Ovary (tissue), 3 donors: ENCODE measurements at regions not wholly inside any gene's neighbourhood (a gene's known extent, or its start where the extent isn't known, plus 50 kb on each side); places are given as distances from the start of the nearest gene placed in this dataset.

Source experiments
- POLR2A ChIP-seq: fragments of 450-650 bp; IDR thresholded peaks from one replicate; pipeline ENCODE4 v1.6.1; 2017; ENCODE audit warnings: antibody characterized with exemption, mild to moderate bottlenecking, moderate library complexity
- TF ChIP-seq, protein P1 (sequence below), 3 donors: fragments of 450-650 bp in 2 of 3; fragments of 200-600 bp in 1 of 3; IDR thresholded peaks; one replicate each; pipeline versions ENCODE4 v1.5.1 to v1.8.0; 2016 to 2022; ENCODE audit warnings: antibody characterized with exemption in 3 of 3, mild to moderate bottlenecking in 1 of 3
- donor health status: DM: no; HTN: no; CAD: no.

- TF ChIP-seq POLR2A, result no peak
- TF ChIP-seq, protein P1, sequence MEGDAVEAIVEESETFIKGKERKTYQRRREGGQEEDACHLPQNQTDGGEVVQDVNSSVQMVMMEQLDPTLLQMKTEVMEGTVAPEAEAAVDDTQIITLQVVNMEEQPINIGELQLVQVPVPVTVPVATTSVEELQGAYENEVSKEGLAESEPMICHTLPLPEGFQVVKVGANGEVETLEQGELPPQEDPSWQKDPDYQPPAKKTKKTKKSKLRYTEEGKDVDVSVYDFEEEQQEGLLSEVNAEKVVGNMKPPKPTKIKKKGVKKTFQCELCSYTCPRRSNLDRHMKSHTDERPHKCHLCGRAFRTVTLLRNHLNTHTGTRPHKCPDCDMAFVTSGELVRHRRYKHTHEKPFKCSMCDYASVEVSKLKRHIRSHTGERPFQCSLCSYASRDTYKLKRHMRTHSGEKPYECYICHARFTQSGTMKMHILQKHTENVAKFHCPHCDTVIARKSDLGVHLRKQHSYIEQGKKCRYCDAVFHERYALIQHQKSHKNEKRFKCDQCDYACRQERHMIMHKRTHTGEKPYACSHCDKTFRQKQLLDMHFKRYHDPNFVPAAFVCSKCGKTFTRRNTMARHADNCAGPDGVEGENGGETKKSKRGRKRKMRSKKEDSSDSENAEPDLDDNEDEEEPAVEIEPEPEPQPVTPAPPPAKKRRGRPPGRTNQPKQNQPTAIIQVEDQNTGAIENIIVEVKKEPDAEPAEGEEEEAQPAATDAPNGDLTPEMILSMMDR (IDR thresholded peaks at IDR 0.05), result no peak
Measured at GRCh38 chr4:115428455-115428854, 315.0 kb upstream of the NDST4 start.
